Stimulated activated CD8-positive, alpha-beta memory T cell treated with anti-CD3 and anti-CD28 coated beads, Interleukin-7, amount 100 ng/mL, for 4 hours (primary cell): ENCODE measurements at regions not wholly inside any gene's neighbourhood (a gene's known extent, or its start where the extent isn't known, plus 50 kb on each side); places are given as distances from the start of the nearest gene placed in this dataset.
"Not testable (repeated sequence)": the region's sequence is repeated elsewhere in the genome, so short reads cannot be mapped to it uniquely, and the experiment has no call there.

Experiments used
- DNase-seq, 2 donors: peaks; one replicate each; pipeline ENCODE4 v3.0.0-alpha.2; 2020; ENCODE audit warnings: low read depth in 2 of 2

GRCh38 chr7:35909870-35910357 lies 109.1 kb downstream of the SEPTIN7 start:
- no peak for DNase-seq

- DNase-seq, result not testable (repeated sequence)
These were observed 109.8 kb downstream of the SEPTIN7 start for GRCh38 chr7:35910621-35911020.

DNA sequence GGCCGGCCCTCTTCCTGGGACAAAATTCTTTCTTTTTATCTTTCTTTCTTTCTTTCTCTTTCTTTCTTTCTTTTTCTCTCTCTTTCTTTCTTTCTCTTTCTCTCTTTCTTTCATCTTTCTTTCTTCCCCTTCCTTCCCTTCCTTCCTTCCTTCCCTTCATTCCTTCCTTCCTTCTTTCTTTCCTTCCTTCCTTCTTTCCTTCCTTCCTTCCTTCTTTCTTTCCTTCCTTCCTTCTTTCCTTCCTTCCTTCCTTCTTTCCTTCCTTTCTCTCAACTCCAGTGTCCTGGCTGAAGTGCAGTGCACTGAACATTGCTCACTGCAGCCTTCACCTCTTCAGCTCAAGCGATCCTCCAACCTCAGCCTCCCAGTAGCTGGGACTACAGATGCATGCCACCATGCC lies 112.5 kb downstream of the SEPTIN7 start:
- not testable (repeated sequence) for DNase-seq

GRCh38 chr7:35914214-35914613 lies 113.4 kb downstream of the SEPTIN7 start:
- not testable (repeated sequence) for DNase-seq

DNA sequence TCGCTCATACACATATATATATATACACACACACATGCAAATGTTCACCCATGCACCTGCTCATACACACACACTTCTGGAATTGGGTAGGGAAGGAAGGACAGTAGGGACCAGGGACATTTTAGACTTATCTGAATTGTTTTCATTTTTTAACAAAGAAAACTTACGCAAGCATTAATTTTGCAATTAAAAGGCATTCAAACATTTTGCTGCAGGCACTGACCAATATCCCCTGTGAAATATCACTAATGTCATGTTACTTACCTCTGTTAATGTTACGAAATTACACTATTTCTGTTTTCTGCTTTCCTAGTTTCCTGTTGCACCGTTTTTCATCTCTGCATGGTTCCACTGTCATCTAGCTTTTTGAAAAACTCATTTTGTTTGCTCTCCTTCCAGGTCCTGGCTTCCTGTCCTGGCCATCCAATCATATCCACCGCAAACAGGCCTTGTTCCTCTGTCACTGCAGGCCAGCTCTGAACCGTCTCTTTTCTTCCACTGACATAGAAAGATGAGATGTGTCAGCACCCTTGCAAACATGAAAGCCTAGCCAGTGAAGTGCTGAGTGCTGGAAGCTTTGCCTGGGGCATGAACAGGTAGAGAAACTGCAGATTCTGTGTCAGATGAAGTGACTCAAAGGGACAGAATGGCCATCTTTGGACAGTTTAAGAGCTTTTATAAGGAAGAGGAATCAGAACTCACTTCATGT lies 114.5 kb downstream of the SEPTIN7 start:
- not testable (repeated sequence) for DNase-seq

- DNase-seq, result not testable (repeated sequence)
These were observed 117.4 kb downstream of the SEPTIN7 start for GRCh38 chr7:35918217-35918616.

DNA sequence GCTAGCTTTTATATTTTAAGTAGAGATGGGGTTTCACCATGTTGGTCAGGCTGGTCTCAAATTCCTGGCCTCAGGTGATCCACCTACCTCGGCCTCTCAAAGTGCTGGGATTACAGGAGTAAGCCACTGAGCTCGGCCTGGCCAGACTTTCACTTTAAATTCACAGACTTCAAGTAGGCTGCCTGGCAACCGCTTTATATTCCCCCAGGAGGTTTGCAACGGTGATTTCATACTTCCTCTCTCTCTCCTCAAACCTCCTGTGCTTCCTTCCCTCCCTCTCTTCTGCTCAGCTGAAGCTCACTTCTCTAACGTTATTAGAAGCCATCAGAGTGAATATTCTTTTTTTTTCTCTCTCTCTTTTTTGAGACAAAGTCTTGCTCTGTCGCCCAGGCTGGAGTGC lies 118.8 kb downstream of the SEPTIN7 start:
- not testable (repeated sequence) for DNase-seq

GRCh38 chr7:35921338-35921737 lies 120.5 kb downstream of the SEPTIN7 start:
- DNase-seq, result not testable (repeated sequence)

- not testable (repeated sequence) for DNase-seq
These were observed 123.8 kb downstream of the SEPTIN7 start for GRCh38 chr7:35924668-35925067.

DNA sequence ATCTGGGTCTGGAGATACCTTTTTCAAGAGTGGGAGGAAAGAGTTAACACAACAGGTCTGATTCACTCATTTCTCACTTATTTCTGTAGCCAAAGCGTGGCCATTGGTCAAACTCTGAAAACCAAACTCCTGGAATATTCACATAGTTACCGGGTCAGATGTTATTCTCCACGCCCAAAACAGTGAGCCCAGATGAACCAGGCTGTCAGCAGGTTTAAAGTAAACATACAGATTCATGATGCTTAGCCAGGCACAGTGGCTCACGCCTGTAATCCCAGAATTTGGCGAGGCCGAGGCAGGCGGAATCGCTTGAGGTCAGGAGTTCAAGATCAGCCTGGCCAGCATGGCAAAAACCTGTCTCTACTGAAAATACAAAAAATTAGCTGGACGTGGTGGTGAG lies 126.1 kb downstream of the SEPTIN7 start:
- not testable (repeated sequence) for DNase-seq

DNA sequence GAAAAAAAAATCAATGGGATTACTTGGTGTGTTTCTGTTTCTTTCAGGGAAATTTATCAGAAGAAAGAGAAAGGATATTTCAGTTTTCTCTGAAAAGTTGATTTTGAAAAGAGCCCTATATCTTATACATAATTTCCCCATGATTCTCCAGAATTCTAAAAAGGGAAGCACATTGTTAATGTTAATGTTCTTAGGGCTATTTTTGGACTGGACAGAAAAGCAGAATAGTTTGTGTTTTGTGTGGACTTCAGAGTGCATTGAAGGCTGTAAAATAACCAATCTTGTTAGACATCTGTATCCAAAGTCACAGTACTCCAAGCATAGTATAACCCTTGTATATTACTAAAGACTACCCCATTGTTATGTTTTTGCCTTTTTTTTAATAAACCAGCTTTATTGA lies 130.3 kb downstream of the SEPTIN7 start:
- DNase-seq, result not testable (repeated sequence)

GRCh38 chr7:35931551-35931950 lies 130.7 kb downstream of the SEPTIN7 start:
- DNase-seq, result not testable (repeated sequence)

DNA sequence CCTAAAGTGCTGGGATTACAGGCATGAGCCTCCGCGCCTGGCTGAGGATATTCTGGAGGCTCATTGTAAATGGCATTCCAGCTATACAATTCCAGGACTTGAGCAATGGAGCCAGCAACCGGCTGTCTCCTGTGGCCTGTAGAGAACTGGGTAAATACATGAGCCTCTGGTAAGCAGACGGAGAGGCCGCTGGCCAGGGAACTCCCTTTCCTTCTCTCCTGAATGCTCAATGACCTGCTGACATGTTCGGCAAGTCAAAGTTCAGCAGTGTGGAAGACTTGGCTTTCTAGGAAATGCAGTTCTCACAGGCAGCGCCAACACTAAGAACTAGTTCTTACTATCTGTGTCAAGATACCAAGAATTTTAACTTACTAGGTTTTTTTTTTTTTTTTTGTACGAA lies 139.8 kb downstream of the SEPTIN7 start:
- not testable (repeated sequence) for DNase-seq

- DNase-seq, result not testable (repeated sequence)
These were observed 144.8 kb downstream of the SEPTIN7 start for GRCh38 chr7:35945621-35946020.

GRCh38 chr7:35955735-35956134 lies 154.9 kb downstream of the SEPTIN7 start:
- not testable (repeated sequence) for DNase-seq

DNA sequence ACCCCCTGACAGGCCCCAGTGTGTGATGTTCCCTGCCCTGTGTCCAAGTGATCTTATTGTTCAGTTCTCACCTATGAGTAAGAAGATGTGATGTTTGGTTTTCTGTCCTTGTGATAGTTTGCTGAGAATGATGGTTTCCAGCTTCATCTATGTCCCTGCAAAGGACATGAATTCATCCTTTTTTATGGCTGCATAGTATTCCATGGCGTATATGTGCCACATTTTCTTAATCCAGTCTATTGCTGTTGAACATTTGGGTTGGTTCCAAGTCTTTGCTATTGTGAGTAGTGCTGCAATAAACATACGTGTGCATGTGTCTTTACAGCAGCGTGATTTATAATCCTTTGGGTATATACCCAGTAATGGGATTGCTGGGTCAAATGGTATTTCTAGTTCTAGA lies 156.1 kb downstream of the SEPTIN7 start:
- not testable (repeated sequence) for DNase-seq

DNA sequence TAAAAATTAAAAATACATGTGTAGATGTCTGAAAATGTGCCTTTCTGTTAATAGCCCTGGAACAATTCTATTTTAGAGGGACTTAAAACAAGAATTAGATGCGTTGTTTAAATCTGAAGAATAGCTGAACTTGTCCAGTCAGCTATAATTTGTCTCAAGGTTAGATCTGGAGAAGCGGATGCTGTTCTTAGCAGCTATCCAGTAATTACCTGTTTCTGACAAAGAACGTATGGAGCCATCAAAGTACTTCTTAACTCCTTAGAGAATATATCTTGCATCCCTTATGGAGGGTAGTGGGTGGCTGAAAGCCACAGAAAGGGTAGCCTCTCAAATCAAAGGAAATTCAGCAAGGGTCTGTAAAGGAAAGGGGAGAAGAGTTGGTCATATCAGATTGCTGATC lies 160.4 kb downstream of the SEPTIN7 start:
- DNase-seq, result not testable (repeated sequence)

- not testable (repeated sequence) for DNase-seq
These were observed 161.8 kb downstream of the SEPTIN7 start for GRCh38 chr7:35962607-35963006.

DNA sequence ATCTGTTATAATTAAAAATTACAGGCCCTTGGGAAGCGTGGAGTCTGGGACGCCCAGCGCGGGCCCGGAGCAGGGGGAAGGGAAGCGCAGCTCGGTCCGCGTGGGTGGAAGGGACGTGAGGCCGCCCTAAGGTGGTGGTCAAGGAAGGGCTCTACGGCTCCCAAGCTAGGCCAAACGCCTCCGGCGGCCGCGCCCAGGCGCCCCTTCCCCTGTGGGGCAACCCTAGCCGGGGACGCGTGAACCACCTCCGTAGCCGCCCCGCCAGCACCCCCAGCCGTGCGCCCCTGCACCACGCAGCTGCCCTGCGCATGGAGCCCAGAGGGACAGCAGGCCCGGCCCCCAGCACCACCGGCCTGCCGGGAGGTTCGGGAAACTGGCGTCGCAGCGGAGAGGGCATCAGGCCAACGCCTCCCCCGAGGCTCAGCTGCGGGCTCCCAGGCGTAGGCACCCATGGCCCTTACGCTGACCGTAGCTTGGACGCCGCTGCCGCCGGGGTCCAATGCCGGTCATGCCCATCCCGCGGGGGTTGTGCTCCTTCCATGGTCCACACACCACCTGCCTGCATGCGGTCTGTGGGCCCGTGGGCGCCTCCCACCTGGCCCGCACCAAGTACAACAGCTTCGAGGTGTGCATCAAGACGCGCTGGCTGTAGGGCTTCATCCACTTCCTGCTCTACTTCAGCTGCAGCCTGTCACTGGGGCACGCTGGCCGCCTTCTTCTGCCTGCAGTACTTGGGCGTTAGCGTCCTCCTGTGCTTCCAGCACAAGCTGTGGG lies 166.7 kb downstream of the SEPTIN7 start:
- no peak for DNase-seq

- no peak for DNase-seq
These were observed 167.5 kb downstream of the SEPTIN7 start for GRCh38 chr7:35968140-35968940.

DNA sequence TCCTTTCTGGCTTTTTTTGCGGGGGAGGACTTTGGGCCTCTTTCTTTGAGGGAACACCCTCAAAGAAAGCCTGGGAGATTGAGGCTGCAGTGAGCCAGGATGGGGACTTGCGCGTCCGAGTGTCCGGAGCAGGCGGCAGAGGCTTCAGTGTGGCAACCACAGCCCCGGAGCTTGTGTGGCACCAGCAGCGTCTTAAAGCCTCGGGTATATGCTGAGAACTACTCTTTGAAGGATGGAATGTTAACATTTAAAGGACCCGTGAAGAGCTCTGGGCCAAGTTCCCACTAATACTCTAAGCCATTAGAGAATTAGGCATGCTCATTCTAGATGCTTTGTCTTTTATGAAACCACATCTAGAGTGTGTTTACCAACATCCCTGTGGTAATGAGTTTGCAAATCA lies 168.2 kb downstream of the SEPTIN7 start:
- no peak for DNase-seq

DNA sequence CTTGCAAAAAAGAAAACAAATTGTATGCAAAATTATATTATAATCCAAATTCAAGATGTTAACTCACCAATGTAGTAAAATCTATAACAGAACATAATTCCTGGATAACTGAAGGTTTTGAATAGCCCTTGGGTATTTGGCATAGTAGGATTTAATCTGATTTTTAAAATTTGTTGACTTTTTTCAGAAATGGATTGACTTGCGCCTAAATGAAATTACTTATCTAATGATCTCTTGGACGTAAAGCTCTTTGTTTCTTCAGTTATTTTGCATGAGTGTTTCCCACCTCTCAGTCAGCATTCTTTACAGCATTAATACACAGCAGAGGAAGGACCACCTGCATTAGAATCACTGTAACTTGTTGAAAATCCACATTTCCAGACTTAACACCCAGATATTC lies 169.6 kb downstream of the SEPTIN7 start:
- DNase-seq, result no peak
